Astrocyte of the spinal cord (primary cell): ENCODE measurements at regions not wholly inside any gene's neighbourhood (a gene's known extent, or its start where the extent isn't known, plus 50 kb on each side); places are given as distances from the start of the nearest gene placed in this dataset.

Source experiments
- DNase-seq: peaks from one replicate; pipeline ENCODE4 v3.0.0; 2011; ENCODE audit warnings: low read depth, low spot score
- H3K4me3 ChIP-seq: 2 replicates; pipeline ENCODE4 v1.5.1; 2011; ENCODE audit warnings: low read depth, mild to moderate bottlenecking, low read length, moderate library complexity
- in situ Hi-C: cut with HindIII; loops from 2 replicates; pipeline ENCODE4 v1.10.0; 2017; ENCODE audit warnings: low sequenced_read_pairs
- TF ChIP-seq, protein P1 (sequence below): IDR thresholded peaks from 2 replicates; pipeline ENCODE4 v1.5.1; 2012; ENCODE audit warnings: low read depth, mild to moderate bottlenecking, low read length, inconsistent platforms

DNA sequence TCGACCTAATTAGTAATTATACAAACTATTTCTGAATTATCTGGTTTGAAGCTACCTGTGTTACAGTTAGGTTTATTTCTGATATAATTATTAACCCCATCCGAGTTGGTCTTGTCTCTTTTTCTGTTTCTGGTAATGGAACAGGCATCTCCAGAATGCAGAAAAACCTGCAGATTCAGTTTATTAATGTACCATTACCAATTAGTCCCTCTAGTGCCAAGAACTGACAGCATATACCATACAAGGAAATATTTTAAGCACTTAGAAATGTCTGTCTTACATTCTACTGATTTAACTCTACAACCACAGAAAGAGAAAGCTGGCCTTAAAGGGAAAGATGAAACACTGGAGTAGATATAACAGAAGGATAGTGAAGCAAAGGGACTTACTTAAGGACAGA is 570.6 kb downstream of the CENPC start:
- H3K4me3 ChIP-seq, result no peak overlapping the region
- no peak for DNase-seq
- in situ Hi-C loops, result no loop called here
- TF ChIP-seq, protein P1, sequence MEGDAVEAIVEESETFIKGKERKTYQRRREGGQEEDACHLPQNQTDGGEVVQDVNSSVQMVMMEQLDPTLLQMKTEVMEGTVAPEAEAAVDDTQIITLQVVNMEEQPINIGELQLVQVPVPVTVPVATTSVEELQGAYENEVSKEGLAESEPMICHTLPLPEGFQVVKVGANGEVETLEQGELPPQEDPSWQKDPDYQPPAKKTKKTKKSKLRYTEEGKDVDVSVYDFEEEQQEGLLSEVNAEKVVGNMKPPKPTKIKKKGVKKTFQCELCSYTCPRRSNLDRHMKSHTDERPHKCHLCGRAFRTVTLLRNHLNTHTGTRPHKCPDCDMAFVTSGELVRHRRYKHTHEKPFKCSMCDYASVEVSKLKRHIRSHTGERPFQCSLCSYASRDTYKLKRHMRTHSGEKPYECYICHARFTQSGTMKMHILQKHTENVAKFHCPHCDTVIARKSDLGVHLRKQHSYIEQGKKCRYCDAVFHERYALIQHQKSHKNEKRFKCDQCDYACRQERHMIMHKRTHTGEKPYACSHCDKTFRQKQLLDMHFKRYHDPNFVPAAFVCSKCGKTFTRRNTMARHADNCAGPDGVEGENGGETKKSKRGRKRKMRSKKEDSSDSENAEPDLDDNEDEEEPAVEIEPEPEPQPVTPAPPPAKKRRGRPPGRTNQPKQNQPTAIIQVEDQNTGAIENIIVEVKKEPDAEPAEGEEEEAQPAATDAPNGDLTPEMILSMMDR, result no peak

- no peak for DNase-seq
- in situ Hi-C loops, result no loop called here
- TF ChIP-seq, protein P1, result no peak
Measured at GRCh38 chr4:66972087-66972486, 573.2 kb downstream of the CENPC start.

DNA sequence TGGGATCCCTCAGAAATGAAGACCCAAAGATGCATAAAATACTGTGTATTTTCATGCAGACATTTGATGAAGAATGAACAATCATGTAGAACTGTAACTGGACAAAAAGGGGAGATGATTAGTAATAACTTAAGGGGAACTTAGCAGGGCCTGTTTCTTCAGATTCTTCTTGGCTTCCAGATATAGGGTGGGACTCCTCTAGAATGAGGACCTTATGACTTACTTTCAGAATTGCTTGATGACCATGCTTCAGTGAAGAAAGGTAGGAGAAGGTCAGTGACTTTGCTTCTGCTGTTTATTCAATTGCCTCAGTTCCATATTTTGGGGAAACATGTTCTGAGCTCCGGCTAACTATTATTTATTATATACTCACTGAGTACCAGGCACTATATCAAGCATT is 580.8 kb downstream of the CENPC start:
- TF ChIP-seq, protein P1, result no peak
- no peak for DNase-seq
- in situ Hi-C loops, result no loop called here
- H3K4me3 ChIP-seq, result no peak overlapping the region

More at GRCh38 chr4:66972087-66972486, 573.2 kb downstream of the CENPC start:
- H3K4me3 ChIP-seq, result no peak overlapping the region

DNA sequence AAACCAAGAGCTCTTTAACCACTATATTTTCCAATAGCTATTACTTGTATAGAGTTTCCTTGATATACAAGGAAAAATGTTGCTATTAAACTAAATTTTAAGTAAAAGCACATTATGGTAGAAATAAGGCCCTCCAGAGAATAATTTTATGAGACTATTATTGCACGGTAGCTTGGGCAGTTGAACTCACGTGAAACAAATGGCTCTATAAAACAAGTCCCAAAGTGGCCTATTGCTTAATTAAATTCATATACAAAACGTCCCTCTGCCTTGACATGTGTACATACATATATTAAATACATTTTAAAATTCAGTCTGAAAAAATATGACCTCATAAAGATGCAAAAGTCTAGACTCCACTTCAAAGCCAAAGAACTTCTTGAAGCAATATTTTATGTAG is 582.2 kb downstream of the CENPC start:
- in situ Hi-C loops, result no loop called here
- TF ChIP-seq, protein P1, result no peak
- no peak overlapping the region for H3K4me3 ChIP-seq
- no peak for DNase-seq

GRCh38 chr4:66959207-66959606 is 586.1 kb downstream of the CENPC start:
- in situ Hi-C loops, result no loop called here
- no peak for DNase-seq
- no peak overlapping the region for H3K4me3 ChIP-seq
- TF ChIP-seq, protein P1, result no peak

DNA sequence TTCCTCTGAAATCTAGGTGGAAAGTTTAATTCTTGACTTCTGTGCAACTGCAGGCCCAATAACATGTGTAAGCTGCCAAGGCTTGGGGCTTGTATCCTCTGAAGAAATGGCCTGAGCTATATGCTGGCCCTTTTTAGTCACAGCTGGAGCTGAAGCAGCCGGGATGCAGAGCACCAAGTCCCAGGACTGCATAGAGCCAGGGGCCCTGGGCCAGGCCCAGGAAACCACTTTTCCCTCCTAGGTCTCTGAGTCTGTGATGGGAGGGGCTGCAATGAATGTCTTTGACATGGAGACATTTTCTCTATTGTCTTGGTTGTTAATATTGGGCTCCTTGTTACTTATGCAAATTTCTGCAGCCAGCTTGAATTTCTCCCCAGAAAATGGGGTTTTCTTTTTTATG is 588.5 kb downstream of the CENPC start:
- no peak for DNase-seq
- H3K4me3 ChIP-seq, result no peak overlapping the region
- TF ChIP-seq, protein P1, result no peak
- in situ Hi-C loops, result no loop called here

GRCh38 chr4:66956426-66956825 is 588.9 kb downstream of the CENPC start:
- in situ Hi-C loops, result no loop called here
- H3K4me3 ChIP-seq, result no peak overlapping the region
- TF ChIP-seq, protein P1, result no peak
- no peak for DNase-seq
